GM12892 (cell line): ENCODE measurements at regions not wholly inside any gene's neighbourhood (a gene's known extent, or its start where the extent isn't known, plus 50 kb on each side); places are given as distances from the start of the nearest gene placed in this dataset.
A peak's percentile ranks its signal among the peaks of the same experiment; 100 is the strongest.
"Not testable (repeated sequence)": the region's sequence is repeated elsewhere in the genome, so short reads cannot be mapped to it uniquely, and the experiment has no call there.

Experiments used
- DNase-seq: peaks from one replicate; pipeline ENCODE4 v3.0.0; 2011; ENCODE audit not compliant: insufficient read length
- FAIRE-seq: peaks from 2 replicates; lab custom pipeline; 2011; peaks lifted over from hg19 to GRCh38; lab: Jason Lieb, UNC
- POLR2A ChIP-seq: IDR thresholded peaks from 2 replicates; pipeline ENCODE4 v1.6.1; 2011; ENCODE audit warnings: low read depth, low read length, control low read depth
- POLR2AphosphoS5 ChIP-seq: IDR thresholded peaks from 2 replicates; pipeline ENCODE4 v1.6.1; 2011; ENCODE audit warnings: low read depth, low read length, control low read depth
- TAF1 ChIP-seq: IDR thresholded peaks from 2 replicates; pipeline ENCODE4 v1.6.1; 2011; ENCODE audit warnings: low read depth, mild to moderate bottlenecking, control low read depth, low read length, borderline replicate concordance

GRCh38 chr6:100234625-100235024 is 230.1 kb downstream of the SIM1 start:
- no peak for FAIRE-seq
- TF ChIP-seq TAF1: no peak
- TF ChIP-seq POLR2A: no peak
- TF ChIP-seq POLR2AphosphoS5: no peak
- no peak for DNase-seq

- no peak for TF ChIP-seq TAF1
- DNase-seq: no peak
- FAIRE-seq: no peak
Measured at GRCh38 chr6:100232781-100233573, 231.7 kb downstream of the SIM1 start.

GRCh38 chr6:100230953-100231316 is 233.8 kb downstream of the SIM1 start:
- TF ChIP-seq POLR2AphosphoS5 (no peak), POLR2A (no peak), TAF1 (no peak)
- FAIRE-seq (peak; percentile 24), DNase-seq (no peak)

GRCh38 chr6:100230115-100230952 is 234.4 kb downstream of the SIM1 start:
- no peak for FAIRE-seq
- no peak for DNase-seq
- TF ChIP-seq POLR2A (no peak), TAF1 (no peak), POLR2AphosphoS5 (no peak)

GRCh38 chr6:100229512-100229911 is 235.2 kb downstream of the SIM1 start:
- TF ChIP-seq POLR2AphosphoS5 (no peak), POLR2A (no peak), TAF1 (no peak)
- FAIRE-seq (no peak), DNase-seq (no peak)

- peak; percentile 54 for DNase-seq
- FAIRE-seq: peak; percentile 80
- no peak for TF ChIP-seq TAF1
- TF ChIP-seq POLR2A: no peak
- no peak for TF ChIP-seq POLR2AphosphoS5
Measured at GRCh38 chr6:100228834-100229441, 234.9 kb upstream of the MCHR2 start.

- TF ChIP-seq TAF1 (no peak), POLR2A (no peak), POLR2AphosphoS5 (no peak)
- FAIRE-seq: peak; percentile 72
- DNase-seq: no peak
Measured at GRCh38 chr6:100228437-100228833, 234.4 kb upstream of the MCHR2 start.

GRCh38 chr6:100226811-100227210 is 232.8 kb upstream of the MCHR2 start:
- no peak for DNase-seq
- no peak for FAIRE-seq
- TF ChIP-seq POLR2A (no peak), TAF1 (no peak), POLR2AphosphoS5 (no peak)

- not testable (repeated sequence) for DNase-seq, FAIRE-seq
Measured at GRCh38 chr6:100223952-100224351, 229.9 kb upstream of the MCHR2 start.

GRCh38 chr6:100220543-100220942 is 226.5 kb upstream of the MCHR2 start:
- no peak for FAIRE-seq
- no peak for TF ChIP-seq TAF1
- no peak for TF ChIP-seq POLR2AphosphoS5
- no peak for TF ChIP-seq POLR2A
- DNase-seq: no peak

- no peak for TF ChIP-seq POLR2AphosphoS5
- TF ChIP-seq POLR2A: no peak
- TF ChIP-seq TAF1: no peak
- no peak for FAIRE-seq
- DNase-seq: no peak
Measured at GRCh38 chr6:100217225-100218012, 223.4 kb upstream of the MCHR2 start.
